ENCODE measurements at regions not wholly inside any gene's neighbourhood (a gene's known extent, or its start where the extent isn't known, plus 50 kb on each side); places are given as distances from the start of the nearest gene placed in this dataset.

- Histone ChIP-seq H3K4me3 (ENCODE audit: low read depth, low read length) (no peak overlapping the region), H3K27ac (no peak overlapping the region), H3K27me3 (ENCODE audit: insufficient read depth, low read depth, severe bottlenecking) (no peaks in the 10 kb centered on the region), H3K36me3 (no peaks in the 10 kb centered on the region), H3K9me3 (ENCODE audit: severe bottlenecking) (no peaks in the 10 kb centered on the region)
- no peak for TF ChIP-seq CTCF (IDR thresholded peaks at IDR 0.05; ENCODE audit: low read depth, low read length)
- no peak for DNase-seq
Measured at GRCh38 chr1:222886878-222887351, 72.1 kb downstream of the DISP1 start.

GRCh38 chr1:222889440-222889839, 74.6 kb downstream of the DISP1 start:
- no peaks in the 10 kb centered on the region for H3K27me3 ChIP-seq (ENCODE audit: insufficient read depth, low read depth, severe bottlenecking)
- H3K9me3 ChIP-seq (ENCODE audit: severe bottlenecking), result no peaks in the 10 kb centered on the region
- no peaks in the 10 kb centered on the region for H3K36me3 ChIP-seq
- no peak for DNase-seq
- no peak overlapping the region for H3K27ac ChIP-seq
- no peak overlapping the region for H3K4me3 ChIP-seq (ENCODE audit: low read depth, low read length)
- TF ChIP-seq CTCF (IDR thresholded peaks at IDR 0.05; ENCODE audit: low read depth, low read length), result no peak

GRCh38 chr1:222890716-222891115, 75.9 kb downstream of the DISP1 start:
- Histone ChIP-seq H3K9me3 (ENCODE audit: severe bottlenecking) (no peaks in the 10 kb centered on the region), H3K27ac (no peak overlapping the region), H3K36me3 (no peaks in the 10 kb centered on the region), H3K27me3 (ENCODE audit: insufficient read depth, low read depth, severe bottlenecking) (no peaks in the 10 kb centered on the region), H3K4me3 (ENCODE audit: low read depth, low read length) (no peak overlapping the region)
- DNase-seq, result no peak
- no peak for TF ChIP-seq CTCF (IDR thresholded peaks at IDR 0.05; ENCODE audit: low read depth, low read length)

GRCh38 chr1:222891578-222891977, 76.7 kb downstream of the DISP1 start:
- no peak overlapping the region for H3K4me3 ChIP-seq (ENCODE audit: low read depth, low read length)
- TF ChIP-seq CTCF (IDR thresholded peaks at IDR 0.05; ENCODE audit: low read depth, low read length), result no peak

GRCh38 chr1:222892137-222892769, 77.4 kb downstream of the DISP1 start:
- TF ChIP-seq CTCF (IDR thresholded peaks at IDR 0.05; ENCODE audit: low read depth, low read length), result no peak
- no peaks in the 10 kb centered on the region for H3K36me3 ChIP-seq
- H3K4me3 ChIP-seq (ENCODE audit: low read depth, low read length), result no peak overlapping the region
- no peak overlapping the region for H3K27ac ChIP-seq
- H3K27me3 ChIP-seq (ENCODE audit: insufficient read depth, low read depth, severe bottlenecking), result no peaks in the 10 kb centered on the region
- no peaks in the 10 kb centered on the region for H3K9me3 ChIP-seq (ENCODE audit: severe bottlenecking)
- DNase-seq, result no peak

More at GRCh38 chr1:222891578-222891977, 76.7 kb downstream of the DISP1 start:
- no peaks in the 10 kb centered on the region for H3K9me3 ChIP-seq (ENCODE audit: severe bottlenecking)
- H3K27me3 ChIP-seq (ENCODE audit: insufficient read depth, low read depth, severe bottlenecking), result no peaks in the 10 kb centered on the region
- no peak for DNase-seq
- no peaks in the 10 kb centered on the region for H3K36me3 ChIP-seq
- H3K27ac ChIP-seq, result no peak overlapping the region

GRCh38 chr1:222893255-222893654, 78.4 kb downstream of the DISP1 start:
- TF ChIP-seq CTCF (IDR thresholded peaks at IDR 0.05; ENCODE audit: low read depth, low read length), result no peak
- H3K36me3 ChIP-seq, result no peaks in the 10 kb centered on the region
- no peak overlapping the region for H3K27ac ChIP-seq

More at GRCh38 chr1:222893255-222893654, 78.4 kb downstream of the DISP1 start:
- no peak for DNase-seq
- Histone ChIP-seq H3K27me3 (ENCODE audit: insufficient read depth, low read depth, severe bottlenecking) (no peaks in the 10 kb centered on the region), H3K4me3 (ENCODE audit: low read depth, low read length) (no peak overlapping the region), H3K9me3 (ENCODE audit: severe bottlenecking) (no peaks in the 10 kb centered on the region)

All from WERI-Rb-1 (cell line).